Heart left ventricle (tissue), 13 donors: ENCODE measurements at regions not wholly inside any gene's neighbourhood (a gene's known extent, or its start where the extent isn't known, plus 50 kb on each side); places are given as distances from the start of the nearest gene placed in this dataset.
"Not testable (repeated sequence)": the region's sequence is repeated elsewhere in the genome, so short reads cannot be mapped to it uniquely, and the experiment has no call there.

ENCODE experiments used
- POLR2A ChIP-seq, 2 donors: fragments of 450-650 bp; IDR thresholded peaks; one replicate each; pipeline ENCODE4 v1.6.1; 2017; ENCODE audit warnings: antibody characterized with exemption in 2 of 2, mild to moderate bottlenecking in 2 of 2, moderate library complexity in 2 of 2
- TF ChIP-seq, protein P1 (sequence below), 12 donors: fragments of 200-600 bp; sonication (generic) in 4 of 12; IDR thresholded peaks; one replicate each; pipeline versions ENCODE4 v1.5.0 to v1.8.0; 2018 to 2022; ENCODE audit warnings: antibody characterized with exemption in 12 of 12, mild to moderate bottlenecking in 5 of 12
- donor health status: ischemic (EF 13 %, LVEDD 7.1; RV severe dilation, severe dysfunction).
- donor health status: DM: no; HTN: yes; CAD: no.
- donor health status: DM: no; HTN: no; CAD: no.
- donor health status: ischemic (EF 25% LVEDD 6.9; RV normal size, moderate dysfunction).
- donor health status: ischemic (EF 25% LVEDD 5.7; RV mildly dilated, moderate dysfunction).
- donor health status: ischemic (EF 35%, LVEDD 5.7; RV mildly dilated, moderate dysfunction).
- donor health status: nonischemic (EF 11% LVEDD 7.7; RV severe dilation, severe dysfunction).
- donor health status: DM: yes; HTN: yes; CAD: no.
- donor health status: PGD.
- donor health status: ischemic (EF 29% LVEDD 5.4; RV normal size, mild dysfunction).
- donor health status: nonischemic (EF 23%, LVEDD 6.1; RV moderate dilation, normal function).

DNA sequence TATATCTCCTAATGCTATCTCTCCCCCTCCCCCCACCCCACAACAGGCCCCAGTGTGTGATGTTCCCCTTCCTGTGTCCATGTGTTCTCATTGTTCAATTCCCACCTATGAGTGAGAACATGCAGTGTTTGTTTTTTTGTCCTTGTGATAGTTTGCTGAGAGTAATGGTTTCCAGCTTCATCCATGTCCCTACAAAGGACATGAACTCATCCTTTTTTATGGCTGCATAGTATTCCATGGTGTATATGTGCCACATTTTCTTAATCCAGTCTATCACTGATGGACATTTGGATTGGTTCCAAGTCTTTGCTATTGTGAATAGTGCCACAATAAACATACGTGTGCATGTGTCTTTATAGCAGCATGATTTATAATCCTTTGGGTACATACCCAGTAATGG is 181.6 kb upstream of the XIST start:
- TF ChIP-seq, protein P1, sequence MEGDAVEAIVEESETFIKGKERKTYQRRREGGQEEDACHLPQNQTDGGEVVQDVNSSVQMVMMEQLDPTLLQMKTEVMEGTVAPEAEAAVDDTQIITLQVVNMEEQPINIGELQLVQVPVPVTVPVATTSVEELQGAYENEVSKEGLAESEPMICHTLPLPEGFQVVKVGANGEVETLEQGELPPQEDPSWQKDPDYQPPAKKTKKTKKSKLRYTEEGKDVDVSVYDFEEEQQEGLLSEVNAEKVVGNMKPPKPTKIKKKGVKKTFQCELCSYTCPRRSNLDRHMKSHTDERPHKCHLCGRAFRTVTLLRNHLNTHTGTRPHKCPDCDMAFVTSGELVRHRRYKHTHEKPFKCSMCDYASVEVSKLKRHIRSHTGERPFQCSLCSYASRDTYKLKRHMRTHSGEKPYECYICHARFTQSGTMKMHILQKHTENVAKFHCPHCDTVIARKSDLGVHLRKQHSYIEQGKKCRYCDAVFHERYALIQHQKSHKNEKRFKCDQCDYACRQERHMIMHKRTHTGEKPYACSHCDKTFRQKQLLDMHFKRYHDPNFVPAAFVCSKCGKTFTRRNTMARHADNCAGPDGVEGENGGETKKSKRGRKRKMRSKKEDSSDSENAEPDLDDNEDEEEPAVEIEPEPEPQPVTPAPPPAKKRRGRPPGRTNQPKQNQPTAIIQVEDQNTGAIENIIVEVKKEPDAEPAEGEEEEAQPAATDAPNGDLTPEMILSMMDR (IDR thresholded peaks at IDR 0.05) = not testable (repeated sequence)
- TF ChIP-seq POLR2A (IDR thresholded peaks at IDR 0.05) = not testable (repeated sequence)
